Trophoblast cell (in vitro differentiated cells and primary cell): ENCODE measurements at regions not wholly inside any gene's neighbourhood (a gene's known extent, or its start where the extent isn't known, plus 50 kb on each side); places are given as distances from the start of the nearest gene placed in this dataset.

Experiments
- DNase-seq, 2 donors: peaks; one replicate each; pipeline ENCODE4 v3.0.0-alpha.2; 2016
- H2AFZ ChIP-seq: 2 replicates; pipeline ENCODE4 v1.6.1; 2013; ENCODE audit warnings: low read length, moderate library complexity, mild to moderate bottlenecking; ENCODE audit not compliant: insufficient read depth, poor library complexity
- H2AK5ac ChIP-seq: 2 replicates; pipeline ENCODE4 v1.6.1; 2013; ENCODE audit warnings: mild to moderate bottlenecking, low read length
- H2BK120ac ChIP-seq: 2 replicates; pipeline ENCODE4 v1.6.1; 2013; ENCODE audit warnings: low read length, mild to moderate bottlenecking, moderate library complexity; ENCODE audit not compliant: insufficient read depth, poor library complexity
- H2BK12ac ChIP-seq: 2 replicates; pipeline ENCODE4 v1.6.1; 2013; ENCODE audit warnings: mild to moderate bottlenecking, low read length, moderate library complexity
- H2BK5ac ChIP-seq: 2 replicates; pipeline ENCODE4 v1.6.1; 2013; ENCODE audit warnings: low read length, low read depth, moderate library complexity, mild to moderate bottlenecking; ENCODE audit not compliant: poor library complexity
- H3K14ac ChIP-seq: 2 replicates; pipeline ENCODE4 v1.6.1; 2013; ENCODE audit warnings: mild to moderate bottlenecking, low read length
- H3K18ac ChIP-seq: 2 replicates; pipeline ENCODE4 v1.6.1; 2013; ENCODE audit warnings: mild to moderate bottlenecking, low read length
- H3K23ac ChIP-seq: 2 replicates; pipeline ENCODE4 v1.6.1; 2013; ENCODE audit warnings: low read length
- H3K27ac ChIP-seq: 2 replicates; pipeline ENCODE4 v1.5.1; 2013; ENCODE audit warnings: low read depth, mild to moderate bottlenecking, inconsistent platforms, low read length, moderate library complexity
- H3K27me3 ChIP-seq: 2 replicates; pipeline ENCODE4 v1.6.1; 2013; ENCODE audit warnings: inconsistent platforms, mild to moderate bottlenecking, low read length, moderate library complexity; ENCODE audit not compliant: insufficient read depth
- H3K36me3 ChIP-seq, 2 experiments: 1 replicate in 1 of 2; 2 replicates in 1 of 2; pipeline ENCODE4 v1.6.1; 2013; ENCODE audit warnings: low read length in 2 of 2, mild to moderate bottlenecking in 2 of 2, moderate library complexity in 1 of 2; ENCODE audit not compliant: insufficient read depth in 2 of 2, control insufficient read depth in 1 of 2
- H3K4ac ChIP-seq: 2 replicates; pipeline ENCODE4 v1.6.1; 2013; ENCODE audit warnings: low read depth, mild to moderate bottlenecking, low read length, moderate library complexity
- H3K4me1 ChIP-seq, 2 experiments: 1 replicate in 1 of 2; 2 replicates in 1 of 2; pipeline ENCODE4 v1.6.1; 2013; ENCODE audit warnings: low read length in 2 of 2, mild to moderate bottlenecking in 2 of 2, moderate library complexity in 1 of 2; ENCODE audit not compliant: insufficient read depth in 2 of 2, control insufficient read depth in 1 of 2
- H3K4me2 ChIP-seq: 2 replicates; pipeline ENCODE4 v1.6.1; 2013; ENCODE audit warnings: inconsistent platforms, mild to moderate bottlenecking, low read length, moderate library complexity
- H3K4me3 ChIP-seq: 2 replicates; pipeline ENCODE4 v1.5.1; 2013; ENCODE audit warnings: mild to moderate bottlenecking, low read depth, low read length, inconsistent platforms
- H3K79me1 ChIP-seq: one replicate; pipeline ENCODE4 v1.6.1; 2013; ENCODE audit warnings: low read length
- H3K79me2 ChIP-seq: 2 replicates; pipeline ENCODE4 v1.6.1; 2013; ENCODE audit warnings: low read length, mild to moderate bottlenecking; ENCODE audit not compliant: control insufficient read depth, insufficient read depth, poor library complexity
- H3K9ac ChIP-seq: 2 replicates; pipeline ENCODE4 v1.6.1; 2013; ENCODE audit warnings: mild to moderate bottlenecking, low read length
- H3K9me3 ChIP-seq: 2 replicates; pipeline ENCODE4 v1.6.1; 2013; ENCODE audit warnings: low read depth, mild to moderate bottlenecking, control low read depth, inconsistent platforms, low read length; ENCODE audit not compliant: insufficient read depth
- H4K12ac ChIP-seq: 2 replicates; pipeline ENCODE4 v1.6.1; 2013; ENCODE audit warnings: low read depth, mild to moderate bottlenecking, low read length, moderate library complexity
- H4K8ac ChIP-seq: 2 replicates; pipeline ENCODE4 v1.6.1; 2013; ENCODE audit warnings: low read depth, mild to moderate bottlenecking, low read length, moderate library complexity
- H4K91ac ChIP-seq: one replicate; pipeline ENCODE4 v1.6.1; 2013; ENCODE audit warnings: low read depth, mild to moderate bottlenecking, low read length, moderate library complexity
- WGBS: extraction: QIAGEN DNeasy Blood & Tissue Kit; methylation state at CpG from one replicate; pipeline ENCODE4 v1.1.7; 2013; ENCODE audit warnings: missing lambda C conversion rate; ENCODE audit not compliant: insufficient read length, insufficient coverage; ENCODE audit errors: extremely low coverage; 5-methylcytosine and 5-hydroxymethylcytosine counted together

- Histone ChIP-seq H2AFZ (no peak overlapping the region), H3K9ac (no peak overlapping the region), H4K91ac (no peak overlapping the region), H4K12ac (no peak overlapping the region), H3K14ac (no peak overlapping the region), H3K4me3 (no peak overlapping the region), H3K79me1 (no peaks in the 10 kb centered on the region), H3K27me3 (no peaks in the 10 kb centered on the region), H3K4me2 (no peak overlapping the region), H4K8ac (no peak overlapping the region), H2BK12ac (no peak overlapping the region), H3K27ac (no peak overlapping the region), H3K36me3 (no peaks in the 10 kb centered on the region), H3K4ac (no peak overlapping the region), H2BK5ac (no peak overlapping the region), H3K23ac (no peak overlapping the region), H3K79me2 (no peaks in the 10 kb centered on the region), H3K9me3 (peaks cover 7% of the 10 kb centered on the region), H3K18ac (no peak overlapping the region), H2AK5ac (no peak overlapping the region), H3K4me1 (no peaks in the 10 kb centered on the region), H2BK120ac (no peak overlapping the region)
- DNase-seq, result peak in 1 of 2 donors; percentile 12
- no CpG with 5 or more reads among the region's 2 CpGs for WGBS
Measured at GRCh38 chr5:115439639-115440038, 104.9 kb downstream of the FEM1C start.

- no peak overlapping the region for H3K23ac ChIP-seq
- H3K4me3 ChIP-seq, result no peak overlapping the region
- no peaks in the 10 kb centered on the region for H3K79me1 ChIP-seq
- no peak overlapping the region for H3K14ac ChIP-seq
- H2AFZ ChIP-seq, result no peak overlapping the region
- H2BK120ac ChIP-seq, result no peak overlapping the region
- H3K4me1 ChIP-seq, result no peaks in the 10 kb centered on the region
- no peak overlapping the region for H2BK5ac ChIP-seq
- no peak overlapping the region for H3K27ac ChIP-seq
- no peak overlapping the region for H3K4ac ChIP-seq
- no peak overlapping the region for H3K18ac ChIP-seq
- peak in 1 of 2 donors; percentile 77 for DNase-seq
- H2AK5ac ChIP-seq, result no peak overlapping the region
- H4K8ac ChIP-seq, result no peak overlapping the region
- WGBS, result no CpG with 5 or more reads among the region's 2 CpGs
- peaks cover 7% of the 10 kb centered on the region for H3K9me3 ChIP-seq
- H4K12ac ChIP-seq, result no peak overlapping the region
- H3K4me2 ChIP-seq, result no peak overlapping the region
- no peak overlapping the region for H2BK12ac ChIP-seq
- no peak overlapping the region for H4K91ac ChIP-seq
- H3K27me3 ChIP-seq, result no peaks in the 10 kb centered on the region
- no peaks in the 10 kb centered on the region for H3K79me2 ChIP-seq
- no peak overlapping the region for H3K9ac ChIP-seq
- no peaks in the 10 kb centered on the region for H3K36me3 ChIP-seq
Measured at GRCh38 chr5:115439042-115439441, 105.5 kb downstream of the FEM1C start.

- Histone ChIP-seq H3K9me3 (peaks cover 5% of the 10 kb centered on the region), H3K4me2 (no peak overlapping the region), H2BK12ac (no peak overlapping the region), H4K12ac (no peak overlapping the region), H3K9ac (no peak overlapping the region), H3K14ac (no peak overlapping the region), H2AK5ac (no peak overlapping the region), H3K36me3 (no peaks in the 10 kb centered on the region), H4K8ac (no peak overlapping the region), H3K79me1 (no peaks in the 10 kb centered on the region), H4K91ac (no peak overlapping the region), H3K4me3 (no peak overlapping the region), H3K4ac (no peak overlapping the region), H3K18ac (no peak overlapping the region), H3K4me1 (no peaks in the 10 kb centered on the region), H2BK120ac (no peak overlapping the region), H3K79me2 (no peaks in the 10 kb centered on the region), H2BK5ac (no peak overlapping the region), H3K27me3 (no peaks in the 10 kb centered on the region), H2AFZ (no peak overlapping the region), H3K23ac (no peak overlapping the region), H3K27ac (no peak overlapping the region)
- peak in 1 of 2 donors; percentile 54 for DNase-seq
- WGBS, result no CpG with 5 or more reads among the region's 3 CpGs
Measured at GRCh38 chr5:115435778-115436712, 108.5 kb downstream of the FEM1C start.

- H3K4me3 ChIP-seq, result no peak overlapping the region
- H3K27ac ChIP-seq, result no peak overlapping the region
- no peak overlapping the region for H2BK12ac ChIP-seq
- H3K79me1 ChIP-seq, result no peaks in the 10 kb centered on the region
- no peak overlapping the region for H3K4me2 ChIP-seq
- no peak overlapping the region for H3K9ac ChIP-seq
- no peak overlapping the region for H2BK5ac ChIP-seq
- no peak overlapping the region for H4K12ac ChIP-seq
- no peak overlapping the region for H3K14ac ChIP-seq
- no peak overlapping the region for H3K18ac ChIP-seq
- no peak overlapping the region for H2AFZ ChIP-seq
- no peak overlapping the region for H3K4ac ChIP-seq
- no peaks in the 10 kb centered on the region for H3K27me3 ChIP-seq
- H2BK120ac ChIP-seq, result no peak overlapping the region
- H3K36me3 ChIP-seq, result no peaks in the 10 kb centered on the region
- no peak overlapping the region for H4K91ac ChIP-seq
- H4K8ac ChIP-seq, result no peak overlapping the region
- H3K79me2 ChIP-seq, result no peaks in the 10 kb centered on the region
- no peaks in the 10 kb centered on the region for H3K9me3 ChIP-seq
- no peak for DNase-seq
- H3K23ac ChIP-seq, result no peak overlapping the region
- no peak overlapping the region for H2AK5ac ChIP-seq
- WGBS, result no CpG with 5 or more reads among the region's 4 CpGs
- H3K4me1 ChIP-seq, result no peaks in the 10 kb centered on the region
Measured at GRCh38 chr5:115435065-115435777, 109.4 kb downstream of the FEM1C start.
